ENCODE measurements at regions not wholly inside any gene's neighbourhood (a gene's known extent, or its start where the extent isn't known, plus 50 kb on each side); places are given as distances from the start of the nearest gene placed in this dataset.
"Not testable (repeated sequence)": the region's sequence is repeated elsewhere in the genome, so short reads cannot be mapped to it uniquely, and the experiment has no call there.

DNA sequence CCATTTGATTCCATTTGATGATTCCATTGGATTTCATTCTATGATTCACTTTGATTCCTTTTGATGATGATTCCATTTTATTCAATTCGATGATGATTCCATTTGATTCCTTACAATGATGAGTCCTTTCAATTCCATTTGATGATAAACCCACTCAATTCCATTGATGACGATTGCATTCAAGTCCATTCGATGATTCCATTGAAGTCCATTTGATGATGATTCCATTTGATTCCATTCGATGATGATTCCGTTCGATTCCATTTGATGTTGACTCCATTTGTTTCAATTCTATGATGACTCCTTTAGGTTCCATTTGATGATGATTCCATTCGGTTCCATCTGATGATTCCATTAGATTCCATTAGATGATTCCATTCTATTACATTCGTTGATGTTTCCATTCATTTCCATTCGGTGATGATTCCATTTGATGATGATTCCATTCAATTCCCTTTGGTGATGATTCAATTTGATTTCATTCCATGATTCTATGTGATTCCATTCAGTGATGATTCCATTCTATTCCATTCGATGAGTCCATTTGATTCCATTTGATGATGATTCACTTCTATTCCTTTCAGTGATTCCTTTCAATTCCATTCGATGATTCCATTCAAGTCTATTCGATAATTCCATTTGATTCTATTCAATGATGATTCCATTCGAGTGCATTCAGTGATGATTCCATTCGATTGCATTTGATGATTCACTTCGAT lies 1106.0 kb downstream of the RPIA start:
- no peak for DNase-seq

- DNase-seq: not testable (repeated sequence)
Measured at GRCh38 chr2:89801207-89801606, 1109.7 kb downstream of the RPIA start.

DNA sequence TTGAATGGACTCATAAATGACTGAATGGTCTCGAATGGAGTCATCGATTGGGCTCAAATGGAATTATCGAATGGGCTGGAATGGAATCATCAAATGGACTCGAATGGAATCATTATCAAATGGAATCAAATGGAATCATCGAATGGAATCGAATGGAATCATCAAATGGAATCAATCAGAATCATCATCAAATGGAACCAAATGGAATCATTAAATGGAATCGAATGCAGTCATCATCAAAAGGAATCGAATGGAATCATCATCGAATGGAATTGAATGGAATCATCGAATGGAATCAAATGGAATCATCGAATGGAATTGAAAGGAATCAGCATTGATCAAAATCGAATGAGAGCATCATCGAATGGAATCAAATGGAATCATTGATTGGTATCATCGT lies 1114.9 kb downstream of the RPIA start:
- not testable (repeated sequence) for DNase-seq

DNA sequence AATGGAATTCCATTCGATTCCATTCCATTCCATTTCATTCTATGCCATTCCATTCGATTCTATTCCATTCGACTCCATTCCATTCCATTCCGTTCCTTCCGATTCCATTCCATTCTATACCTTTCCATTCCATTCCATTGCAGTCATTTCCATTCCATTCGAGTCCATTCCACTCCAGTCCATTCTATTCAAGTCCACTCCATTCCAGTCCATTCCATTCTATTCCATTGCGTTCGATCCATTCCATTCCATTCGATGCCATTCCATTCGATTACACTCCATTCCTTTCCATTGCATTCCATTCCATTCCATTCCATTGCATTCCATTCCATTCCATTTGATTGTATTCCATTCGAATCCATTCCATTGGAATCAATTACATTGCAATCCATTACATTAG lies 1119.8 kb downstream of the RPIA start:
- no peak for DNase-seq

DNA sequence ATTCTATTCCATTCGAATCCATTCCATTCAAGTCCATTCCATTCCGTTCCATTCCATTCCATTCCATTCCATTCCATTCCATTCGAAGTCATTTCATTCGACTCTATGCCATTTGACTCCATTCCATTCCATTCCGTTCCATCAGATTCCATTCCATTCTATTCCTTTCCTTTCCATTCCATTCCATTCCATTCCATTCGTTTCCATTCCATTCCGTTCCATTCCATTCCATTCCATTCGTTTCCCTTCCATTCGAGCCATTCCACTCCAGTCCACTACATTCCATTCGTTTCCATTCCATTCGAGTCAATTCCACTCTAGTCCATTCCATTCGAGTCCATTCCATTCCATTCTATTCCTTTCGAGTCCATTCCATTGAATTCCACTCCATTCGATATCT lies 1120.4 kb downstream of the RPIA start:
- not testable (repeated sequence) for DNase-seq

GRCh38 chr2:89814359-89814758 lies 1122.9 kb downstream of the RPIA start:
- not testable (repeated sequence) for DNase-seq

DNA sequence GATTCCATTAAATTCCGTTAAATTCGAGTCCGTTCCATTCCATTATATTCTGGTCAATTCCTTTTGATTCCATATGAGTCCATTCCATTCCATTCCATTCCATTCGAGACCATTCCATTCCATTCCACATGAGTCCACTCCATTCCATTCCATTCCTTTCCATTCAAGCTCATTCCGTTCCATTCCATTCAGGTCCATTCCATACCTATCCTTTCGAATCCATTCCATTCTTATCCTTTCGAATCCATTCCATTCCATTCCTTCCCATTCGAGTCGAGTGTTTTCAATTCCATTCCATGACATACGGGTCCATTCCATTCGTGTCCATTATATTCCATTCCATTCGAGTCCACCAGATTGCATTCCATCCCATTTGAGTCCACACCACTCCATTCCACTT lies 1127.4 kb downstream of the RPIA start:
- no peak for DNase-seq

- no peak for DNase-seq
Measured at GRCh38 chr2:89819809-89820208, 1128.3 kb downstream of the RPIA start.

DNA sequence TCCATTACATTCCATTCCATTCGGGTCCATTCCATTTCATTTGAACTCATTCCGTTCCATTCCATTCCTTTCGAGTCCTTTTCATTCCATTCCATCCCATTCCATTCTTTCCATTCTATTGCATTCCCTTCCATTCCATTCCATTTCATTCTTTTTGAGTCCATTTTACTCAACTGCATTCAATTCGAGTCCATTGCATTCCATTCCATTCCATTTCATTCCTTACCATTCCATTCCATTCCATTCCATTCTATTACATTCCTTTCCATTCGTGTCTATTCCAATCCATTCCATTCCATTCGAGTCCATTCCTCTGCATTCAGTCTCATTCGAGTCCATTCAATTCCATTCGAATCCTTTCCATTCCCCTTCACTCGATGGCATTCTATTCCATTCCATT lies 1128.8 kb downstream of the RPIA start:
- no peak for DNase-seq

GRCh38 chr2:89821455-89821945 lies 1130.0 kb downstream of the RPIA start:
- no peak for DNase-seq

DNA sequence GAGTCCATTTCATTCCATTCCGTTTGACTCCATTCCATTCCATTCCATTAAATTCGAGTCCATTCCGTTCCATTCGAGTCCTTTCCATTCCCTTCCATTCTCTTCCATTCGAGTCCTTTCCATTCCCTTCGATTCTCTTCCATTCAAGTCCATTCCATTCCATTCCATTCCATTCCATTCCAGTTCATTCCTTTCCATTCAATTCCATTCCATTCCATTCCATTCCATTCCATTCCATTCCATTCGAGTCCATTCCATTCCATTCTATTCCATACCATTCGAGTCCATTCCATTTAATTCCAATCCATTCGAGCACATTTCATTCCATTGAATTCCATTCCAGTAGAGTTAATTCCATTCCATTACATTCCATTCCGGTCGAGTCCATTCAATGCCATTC lies 1130.9 kb downstream of the RPIA start:
- DNase-seq: not testable (repeated sequence)

GRCh38 chr2:89823556-89823955 lies 1132.1 kb downstream of the RPIA start:
- no peak for DNase-seq

GRCh38 chr2:89825034-89825433 lies 1133.6 kb downstream of the RPIA start:
- no peak for DNase-seq

- not testable (repeated sequence) for DNase-seq
Measured at GRCh38 chr2:89826741-89827140, 1135.3 kb downstream of the RPIA start.

- DNase-seq: not testable (repeated sequence)
Measured at GRCh38 chr2:89827829-89828228, 1136.4 kb downstream of the RPIA start.

DNA sequence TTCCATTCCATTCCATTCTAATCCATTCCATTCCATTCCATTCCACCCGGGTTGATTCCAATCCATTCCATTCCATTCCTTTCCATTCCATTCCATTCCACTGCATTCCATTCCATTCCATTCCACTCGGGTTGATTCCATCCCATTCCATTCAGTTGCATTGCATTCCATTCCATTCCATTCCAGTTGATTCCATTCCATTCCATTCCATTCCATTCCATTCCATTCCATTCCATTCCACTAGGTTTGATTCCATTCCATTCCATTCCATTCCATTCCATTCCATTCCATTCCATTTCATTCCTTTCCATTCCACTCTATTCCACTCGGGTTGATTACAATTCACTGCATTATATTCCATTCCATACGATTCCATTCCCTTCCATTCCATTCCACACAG lies 1136.9 kb downstream of the RPIA start:
- not testable (repeated sequence) for DNase-seq

GRCh38 chr2:89828961-89829631 lies 1137.6 kb downstream of the RPIA start:
- not testable (repeated sequence) for DNase-seq

- no peak for DNase-seq
Measured at GRCh38 chr2:89829828-89830227, 1138.4 kb downstream of the RPIA start.

- DNase-seq: not testable (repeated sequence)
Measured at GRCh38 chr2:89830341-89831218, 1139.1 kb downstream of the RPIA start.

GRCh38 chr2:89831641-89832498 lies 1140.4 kb downstream of the RPIA start:
- no peak for DNase-seq

DNA sequence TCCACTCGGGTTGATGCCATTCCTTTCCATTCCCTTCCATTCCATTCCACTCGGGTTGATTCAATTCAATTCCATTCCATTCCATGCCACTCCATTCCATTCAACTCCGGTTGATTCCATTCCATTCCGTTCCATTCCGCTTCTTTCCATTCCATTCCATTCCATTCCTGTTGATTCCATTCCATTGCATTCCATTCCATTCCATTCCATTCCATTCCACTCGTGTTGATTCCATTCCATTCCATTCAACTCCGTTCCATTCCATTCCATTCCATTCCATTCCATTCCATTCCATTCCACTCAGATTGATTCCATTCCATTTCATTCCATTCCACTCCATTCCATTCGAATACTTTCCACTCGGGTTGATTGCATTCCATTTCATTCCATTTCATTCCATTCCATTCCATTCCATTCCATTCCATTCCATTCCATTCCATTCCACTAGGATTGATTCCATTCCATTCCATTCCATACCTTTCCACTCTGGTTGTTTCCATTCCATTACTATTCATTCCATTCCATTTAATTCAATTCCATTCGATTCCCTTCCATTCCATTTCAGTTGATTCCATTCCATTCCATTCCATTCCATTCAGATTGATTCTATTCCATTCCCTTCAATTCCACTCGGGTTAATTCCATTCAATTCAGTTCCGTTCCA lies 1141.8 kb downstream of the RPIA start:
- no peak for DNase-seq

DNA sequence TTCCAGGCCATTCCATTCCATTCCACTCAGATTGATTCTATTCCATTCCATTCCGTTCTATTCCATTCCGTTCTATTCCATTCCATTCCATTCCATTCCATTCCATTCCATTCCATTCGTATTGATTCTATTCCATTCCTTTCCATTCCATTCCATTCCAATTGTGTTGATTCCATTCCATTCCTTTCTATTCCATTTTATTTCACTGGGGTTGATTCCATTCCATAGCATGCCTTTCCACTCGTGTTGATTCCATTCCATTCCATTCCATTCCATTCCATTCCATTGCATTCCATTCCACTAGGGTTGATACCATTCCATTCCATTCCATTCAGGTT lies 1142.3 kb downstream of the RPIA start:
- DNase-seq: no peak
